ENCODE measurements at regions not wholly inside any gene's neighbourhood (a gene's known extent, or its start where the extent isn't known, plus 50 kb on each side); places are given as distances from the start of the nearest gene placed in this dataset.
"Not testable (repeated sequence)": the region's sequence is repeated elsewhere in the genome, so short reads cannot be mapped to it uniquely, and the experiment has no call there.

DNA sequence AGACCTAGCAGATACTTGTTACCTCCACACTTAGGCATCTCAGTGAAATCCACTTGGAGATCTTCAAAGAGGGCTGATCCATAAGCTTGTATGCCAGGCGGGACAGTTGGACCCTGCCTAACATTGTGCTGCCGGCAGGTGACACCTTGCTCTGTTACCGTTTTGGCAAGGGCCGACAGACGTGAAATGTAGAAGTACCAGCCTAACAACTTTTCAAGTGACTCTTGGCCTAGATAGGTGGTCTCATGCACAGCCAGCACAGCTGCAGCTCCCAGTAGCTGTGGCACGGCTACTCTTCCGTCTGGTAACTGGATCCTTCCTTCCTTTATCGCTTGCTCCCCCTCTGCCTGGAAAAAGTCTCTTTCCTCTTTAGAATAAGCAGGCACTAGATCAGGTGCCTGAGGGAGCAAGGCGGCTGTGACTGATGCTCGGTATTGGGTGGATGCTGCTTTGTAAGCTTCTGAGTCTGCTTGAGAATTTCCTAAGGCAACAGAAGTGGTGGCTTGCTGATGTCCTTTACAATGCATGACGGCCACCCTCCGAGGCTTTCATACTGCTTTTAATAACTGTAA is 713.5 kb downstream of the AMY1C start:
- DNase-seq (ENCODE audit: low read depth) = no peak

DNA sequence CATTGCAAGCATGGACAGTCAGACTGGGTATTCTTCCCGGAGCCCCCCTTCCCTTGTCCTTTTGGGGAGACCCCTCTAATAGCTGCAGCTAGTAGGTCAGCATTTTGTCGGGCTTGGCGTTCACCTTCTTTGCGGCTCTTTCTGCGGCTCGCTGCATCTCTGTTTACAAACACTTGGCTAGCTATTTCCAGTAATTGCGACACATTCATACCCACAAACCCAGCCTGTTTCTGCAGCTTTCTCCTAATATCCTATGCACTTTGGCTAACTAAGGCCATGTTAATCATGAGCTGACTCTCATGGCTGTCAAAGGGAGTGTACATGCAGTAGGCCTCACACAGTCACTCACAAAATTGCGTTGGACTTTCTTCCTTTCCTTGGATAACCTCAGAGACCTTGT is 716.4 kb downstream of the AMY1C start:
- no peak for DNase-seq (ENCODE audit: low read depth)

DNA sequence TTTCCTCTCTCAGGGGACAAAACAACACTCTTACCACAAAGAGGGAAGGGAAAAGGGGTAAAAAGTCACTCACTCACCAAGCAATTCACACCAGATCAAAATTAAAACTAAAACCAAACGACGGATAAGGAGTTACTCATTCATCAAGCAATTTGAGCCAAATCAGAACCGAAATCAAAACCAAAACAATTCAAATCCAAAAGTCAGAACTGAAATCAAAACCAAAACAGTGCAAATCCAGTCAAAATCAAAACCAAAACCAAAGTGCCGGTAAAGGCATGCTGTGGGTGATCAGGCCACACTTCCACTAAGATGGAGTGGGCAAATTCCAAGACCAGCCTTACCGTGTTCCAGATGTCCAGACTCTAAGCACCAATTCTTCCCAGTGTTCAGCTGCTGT is 717.9 kb downstream of the AMY1C start:
- no peak for DNase-seq (ENCODE audit: low read depth)

DNA sequence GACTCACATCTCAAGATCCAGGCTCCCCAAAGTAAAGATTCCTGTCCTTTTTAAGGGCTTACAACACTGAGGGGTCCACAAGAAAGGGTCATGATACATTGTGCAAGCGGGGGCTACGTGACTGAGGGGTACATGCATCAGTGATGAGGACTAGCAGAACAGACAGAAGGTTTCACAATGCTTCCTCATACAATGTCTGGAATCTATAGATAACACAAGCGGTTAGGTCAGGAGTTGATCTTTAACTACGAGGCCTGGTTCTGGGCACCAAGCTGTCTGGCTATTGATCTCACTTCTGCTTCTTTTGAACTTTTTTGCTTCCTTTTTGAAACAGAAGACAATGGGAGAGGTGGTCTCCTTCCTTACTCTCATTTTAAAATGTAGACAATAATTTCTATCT is 718.6 kb downstream of the AMY1C start:
- no peak for DNase-seq (ENCODE audit: low read depth)

DNA sequence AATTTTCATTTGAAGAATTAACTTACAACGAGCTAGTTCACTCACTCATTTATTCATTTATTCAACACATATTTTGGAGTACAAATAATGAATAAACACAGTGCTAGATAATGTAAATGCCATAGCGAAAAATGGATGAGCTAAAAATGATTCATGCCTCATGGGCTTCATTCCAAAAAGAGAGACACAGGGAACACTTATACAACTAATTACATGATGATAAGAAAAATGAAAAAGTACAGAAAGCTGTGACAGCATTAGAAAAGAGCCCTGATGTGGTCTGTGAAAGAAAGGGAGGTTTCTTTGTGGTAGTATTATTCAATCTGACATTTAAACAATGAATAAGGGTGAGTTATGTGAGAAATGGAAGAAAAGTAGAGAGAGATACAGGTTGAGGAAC is 726.4 kb downstream of the AMY1C start:
- no peak for DNase-seq (ENCODE audit: low read depth)

DNA sequence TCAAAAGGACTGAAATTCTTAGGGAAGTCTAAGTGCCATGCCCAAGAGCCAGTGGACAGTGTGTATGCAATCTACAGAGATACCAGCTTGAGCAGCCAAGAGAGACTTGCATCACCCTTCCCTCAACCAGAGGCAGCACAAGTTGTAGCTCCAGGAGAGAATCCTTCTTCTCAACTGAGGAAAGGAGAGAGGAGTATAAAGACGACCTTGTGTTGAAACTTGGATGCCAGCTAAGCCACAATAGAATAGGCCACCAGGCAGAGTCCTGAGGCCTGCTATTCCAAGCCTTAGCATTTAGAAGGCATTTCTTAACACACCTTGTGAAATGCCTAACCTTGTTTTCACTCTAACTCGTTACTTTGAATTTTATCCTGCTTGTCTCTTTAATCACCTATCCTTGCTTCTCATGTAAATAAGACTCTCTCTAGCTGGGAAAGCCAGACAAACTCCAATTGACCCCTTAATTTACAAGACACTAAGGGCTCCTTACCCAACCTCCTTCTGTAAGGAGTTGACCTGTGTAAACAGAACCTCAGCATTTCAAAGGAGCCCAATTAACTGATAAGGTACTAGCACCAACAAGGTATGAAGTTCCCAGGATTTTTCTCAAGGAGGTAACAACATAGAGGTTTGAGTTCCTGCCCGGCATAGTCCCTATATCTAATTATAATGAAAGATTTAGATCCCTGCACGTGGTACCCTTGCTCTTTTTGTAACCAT is 738.8 kb downstream of the AMY1C start:
- no peak for DNase-seq (ENCODE audit: low read depth)

DNA sequence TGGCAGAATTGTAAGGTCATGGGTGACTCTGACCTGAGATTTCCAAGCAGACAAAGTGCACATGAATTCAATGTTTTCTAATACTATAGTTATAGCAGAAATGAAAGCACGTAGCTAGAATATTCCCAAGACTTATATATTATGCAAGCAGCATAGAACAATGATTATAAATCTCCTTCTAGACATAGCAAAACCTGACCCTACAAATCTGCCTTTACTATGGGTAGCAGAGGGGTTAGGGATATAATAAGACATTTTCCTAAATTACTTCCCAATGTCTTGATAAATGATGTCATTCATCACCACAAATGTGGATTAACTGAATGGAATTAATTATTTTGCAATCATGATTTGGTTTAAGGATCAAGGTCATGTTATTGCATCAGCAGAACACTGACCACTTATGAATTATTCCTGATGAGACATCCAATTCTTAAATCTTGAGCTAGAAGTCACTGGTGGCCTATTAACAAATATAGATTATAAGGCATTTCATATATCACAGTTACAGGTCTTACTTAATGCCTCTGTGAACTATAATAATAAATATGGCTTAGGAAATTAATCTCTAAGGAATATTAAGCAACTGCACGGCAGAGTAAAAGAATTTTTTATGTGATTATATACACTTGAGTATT is 776.6 kb downstream of the AMY1C start:
- no peak for DNase-seq (ENCODE audit: low read depth)

DNA sequence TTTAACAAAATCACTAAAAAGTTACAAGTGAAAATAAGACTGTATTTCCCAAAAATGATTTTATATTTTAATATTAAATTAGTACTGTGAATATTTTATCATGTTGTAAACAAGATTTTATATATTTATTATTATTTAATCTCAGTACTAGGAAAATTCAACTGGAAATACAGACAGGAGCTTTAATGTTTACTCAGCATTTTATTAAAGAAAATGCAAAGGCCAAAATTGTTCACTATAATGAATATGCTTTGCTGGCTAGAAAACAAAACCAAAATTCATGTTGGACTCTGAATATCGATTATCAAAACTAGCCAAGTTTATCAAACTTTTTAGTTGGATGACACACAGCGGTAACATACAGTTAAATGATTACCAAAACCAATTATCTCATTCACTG is 782.3 kb downstream of the AMY1C start:
- no peak for DNase-seq (ENCODE audit: low read depth)

DNA sequence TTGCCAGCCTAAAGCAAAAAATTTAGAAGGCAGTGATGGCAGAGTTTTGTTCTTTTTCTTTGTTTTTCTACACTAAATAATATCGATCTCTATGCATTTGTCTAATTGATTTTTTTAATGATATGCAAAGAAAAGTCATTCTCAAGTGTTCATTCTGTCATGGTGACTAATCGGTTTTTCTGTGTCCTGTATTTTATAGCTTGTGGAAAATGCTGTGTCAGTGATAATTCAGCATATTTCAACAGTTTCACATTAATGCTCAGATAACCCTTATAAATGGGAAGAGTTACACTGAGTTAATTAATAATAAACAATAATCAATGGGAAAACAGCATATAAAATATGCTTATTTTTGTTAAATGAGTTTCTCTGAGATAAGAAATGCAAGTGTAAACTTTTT is 824.9 kb downstream of the AMY1C start:
- DNase-seq (ENCODE audit: low read depth) = no peak

DNA sequence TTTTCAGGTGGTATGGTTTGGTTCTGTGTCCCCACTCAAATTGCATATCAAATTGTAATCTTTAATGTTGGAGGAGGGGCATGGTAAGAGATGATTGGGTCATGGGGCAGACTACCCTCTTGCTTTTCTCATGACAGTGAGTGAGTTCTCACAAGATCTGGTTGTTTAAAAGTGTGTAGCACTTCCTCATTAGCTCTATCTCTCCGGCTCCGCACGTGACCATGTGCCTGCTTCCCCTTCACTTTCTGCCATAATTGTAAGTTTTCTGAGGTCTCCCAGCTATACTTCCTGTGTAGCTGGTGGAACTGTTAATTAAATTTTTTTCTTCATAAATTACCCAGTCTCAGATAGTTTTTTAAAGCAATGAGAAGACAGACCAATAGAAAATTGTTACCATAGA is 843.2 kb downstream of the AMY1C start:
- DNase-seq (ENCODE audit: low read depth) = no peak

DNA sequence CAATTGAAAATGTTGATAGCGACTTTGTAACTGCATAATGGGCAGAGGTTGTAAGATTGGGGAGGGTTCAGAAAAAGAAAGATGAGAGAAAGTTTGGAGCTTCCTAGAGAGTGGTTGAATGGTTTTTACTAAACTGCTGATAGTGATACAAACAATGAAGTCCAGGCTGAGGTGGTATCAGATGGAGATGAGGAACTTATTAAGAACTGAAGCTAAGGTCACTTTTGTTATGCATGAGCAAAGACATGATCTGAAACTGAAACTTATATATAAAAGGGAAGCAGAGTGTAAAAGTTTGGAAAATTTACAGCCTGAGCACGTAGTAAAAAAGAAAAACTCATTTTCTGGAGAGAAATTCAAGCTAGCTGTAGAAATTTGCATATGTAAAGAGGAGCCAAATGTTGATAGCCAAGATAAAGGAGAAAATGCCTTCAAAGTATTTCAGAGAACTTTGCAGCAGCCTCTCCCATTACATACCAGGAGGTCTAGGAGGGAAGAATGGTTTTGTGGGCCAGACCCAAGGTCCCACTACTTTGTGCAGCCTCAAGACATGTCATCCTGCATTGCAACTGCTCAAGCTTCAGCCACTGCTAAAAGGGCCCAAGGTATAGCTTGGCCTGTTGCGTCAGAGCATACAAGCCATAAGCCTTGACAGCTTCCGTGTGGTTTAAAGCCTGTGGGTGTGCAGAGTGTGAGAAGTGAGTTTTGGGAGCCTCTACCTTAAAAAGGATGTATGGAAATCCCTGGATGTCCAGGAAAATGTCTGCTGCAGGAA is 843.9 kb downstream of the AMY1C start:
- no peak for DNase-seq (ENCODE audit: low read depth)

DNA sequence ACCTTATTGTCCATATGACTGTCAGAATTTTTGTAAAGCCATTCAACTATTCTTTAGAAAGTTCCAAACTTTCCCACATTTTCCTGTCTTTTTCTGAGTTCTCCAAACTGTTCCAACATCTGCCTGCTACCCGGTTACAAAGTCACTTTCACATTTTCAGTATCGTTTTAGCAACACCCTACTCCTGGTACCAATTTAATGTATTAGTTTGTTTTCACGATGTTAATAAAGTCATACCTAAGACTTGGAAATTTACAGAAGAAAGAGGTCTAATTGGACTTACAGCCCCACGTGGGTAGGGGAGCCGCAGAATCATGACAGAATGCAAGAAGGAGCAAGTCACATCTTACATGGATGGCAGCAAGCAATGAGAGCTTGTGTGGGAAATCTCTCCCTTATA is 867.8 kb downstream of the AMY1C start:
- DNase-seq (ENCODE audit: low read depth) = no peak

DNA sequence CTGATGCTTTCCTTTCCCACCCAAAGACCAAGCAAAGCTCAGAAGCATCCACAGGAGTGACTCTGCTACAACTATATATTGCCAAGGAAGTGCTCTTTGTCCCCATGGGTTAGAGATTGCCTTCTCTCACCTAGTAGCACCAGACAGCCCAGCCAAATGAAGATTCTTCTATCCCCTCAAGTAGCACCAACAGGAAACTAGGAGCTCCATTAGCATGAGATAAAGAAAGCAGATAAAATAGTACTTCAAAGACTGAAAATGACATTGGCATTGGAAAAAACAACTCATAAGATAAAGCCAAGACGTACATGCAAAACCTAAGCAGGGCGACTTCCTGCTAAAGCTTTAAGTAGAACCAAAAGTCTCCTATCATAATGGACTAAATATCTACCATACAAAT is 871.5 kb downstream of the AMY1C start:
- no peak for DNase-seq (ENCODE audit: low read depth)

DNA sequence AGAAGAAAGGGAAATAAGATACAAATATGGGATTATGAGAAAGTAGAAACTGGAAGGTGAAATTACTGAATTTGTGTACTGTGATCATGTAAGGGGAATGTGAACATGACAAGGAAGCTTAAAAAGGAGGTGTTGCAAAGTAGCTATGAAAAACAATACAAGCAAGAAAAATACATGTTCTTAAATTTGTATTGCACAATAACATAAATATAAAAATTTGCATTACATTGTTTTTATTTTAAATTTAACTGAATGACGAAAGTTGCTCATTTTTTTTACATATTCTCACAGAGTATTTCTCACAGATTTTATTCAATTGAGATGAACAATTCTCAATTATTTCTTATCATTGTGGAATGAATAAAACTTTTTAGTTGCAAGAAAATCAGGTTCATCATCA is 874.8 kb downstream of the AMY1C start:
- DNase-seq (ENCODE audit: low read depth) = no peak

DNA sequence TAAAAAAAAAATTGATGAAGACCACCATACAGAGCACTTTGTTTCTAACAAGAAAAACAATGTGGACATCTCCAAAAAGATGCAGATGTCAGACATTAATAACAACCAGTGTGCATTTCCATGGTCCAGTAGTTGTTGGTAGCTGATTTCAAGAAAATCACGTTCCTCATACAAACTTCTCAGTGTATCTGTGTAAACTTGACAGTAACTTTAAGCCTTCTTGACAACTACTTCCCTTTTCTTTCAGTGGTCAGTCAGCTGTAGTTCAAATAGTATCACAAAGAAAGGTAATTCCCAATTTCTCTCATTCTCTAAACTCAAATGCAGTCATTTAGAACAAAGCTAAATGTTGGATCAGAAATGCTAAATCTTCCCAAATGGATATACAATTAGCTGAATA is 879.9 kb downstream of the AMY1C start:
- DNase-seq (ENCODE audit: low read depth) = no peak

DNA sequence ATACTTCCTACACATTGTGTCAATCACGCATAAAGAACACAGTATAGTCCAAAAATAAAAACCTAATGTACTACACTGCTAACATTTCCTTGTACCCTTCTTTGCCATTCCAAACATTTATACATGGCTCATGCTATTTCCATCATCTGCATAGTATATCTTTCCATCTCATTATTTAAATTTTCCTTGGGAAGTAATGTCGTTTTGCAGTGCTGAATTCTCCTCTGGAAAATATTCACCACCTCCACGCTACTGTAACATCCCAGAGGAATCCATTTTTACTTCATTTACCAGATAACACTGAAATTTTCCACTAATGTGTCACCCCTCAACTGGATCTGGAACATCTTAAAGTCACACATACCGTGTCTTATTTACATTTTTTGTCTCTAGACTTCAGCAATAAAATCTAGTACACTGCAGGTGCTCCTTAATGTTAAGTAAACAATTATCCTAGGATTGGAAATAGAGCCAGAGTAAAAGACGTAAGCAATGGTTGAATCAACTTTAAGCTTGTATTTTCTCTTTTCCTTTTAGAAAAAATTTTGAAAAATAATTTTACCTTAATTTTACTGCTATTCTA is 881.0 kb downstream of the AMY1C start:
- DNase-seq (ENCODE audit: low read depth) = no peak

DNA sequence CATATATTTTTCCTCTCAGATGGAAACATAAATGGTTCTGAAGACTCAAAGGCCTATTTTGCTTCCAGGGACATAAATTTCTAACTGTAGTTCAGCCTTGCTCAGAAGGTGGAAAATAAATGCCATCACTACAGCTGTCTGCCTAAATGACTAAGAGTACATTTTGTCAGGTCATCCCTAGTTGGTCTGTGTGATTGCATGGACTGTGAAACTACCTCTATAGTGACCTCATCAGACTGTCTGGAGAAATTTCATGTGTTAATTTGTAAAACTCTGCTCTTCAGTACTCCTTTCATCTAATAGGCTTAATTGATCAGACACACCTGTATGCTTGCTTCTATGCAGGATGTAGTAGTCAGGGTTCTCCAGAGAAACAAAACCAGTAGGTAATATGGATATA is 886.9 kb downstream of the AMY1C start:
- DNase-seq (ENCODE audit: low read depth) = no peak

DNA sequence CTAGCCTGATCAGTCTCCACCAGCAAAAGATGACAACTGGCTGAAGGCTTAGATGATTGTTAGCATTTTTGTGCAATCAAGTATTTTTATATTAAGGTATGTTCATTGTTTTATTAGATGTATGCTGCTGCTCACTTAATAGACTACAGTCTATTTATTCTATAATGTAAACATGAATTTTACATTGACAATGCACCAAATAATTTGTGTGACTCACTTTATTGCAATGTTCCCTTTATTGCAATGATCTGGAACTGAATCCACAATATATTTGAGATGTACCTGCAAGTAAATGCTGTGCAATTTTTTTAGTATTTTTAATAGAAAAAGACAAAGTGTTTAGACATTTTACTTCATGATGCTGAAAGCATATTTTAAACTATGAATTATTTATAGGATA is 896.5 kb downstream of the AMY1C start:
- no peak for DNase-seq (ENCODE audit: low read depth)

DNA sequence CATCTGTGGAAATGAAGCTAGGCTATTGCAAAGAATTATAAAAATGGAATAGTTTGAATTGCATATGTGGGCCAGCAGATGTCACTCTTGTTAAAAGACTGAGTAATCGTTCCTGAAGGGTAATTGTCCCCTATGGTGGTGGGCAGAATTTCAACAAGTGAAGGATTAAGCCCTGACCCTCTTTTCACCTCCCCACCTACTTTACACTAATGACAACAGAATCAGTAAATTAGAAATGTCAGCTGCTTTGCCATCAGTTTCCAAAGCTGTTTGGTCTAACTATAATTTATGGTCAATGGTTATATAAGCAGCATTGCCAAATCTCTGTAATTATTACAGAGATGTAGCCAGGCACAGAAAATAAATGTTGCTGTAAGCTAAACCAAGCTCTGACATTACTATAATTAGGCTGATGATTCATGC is 898.6 kb downstream of the AMY1C start:
- no peak for DNase-seq (ENCODE audit: low read depth)

DNA sequence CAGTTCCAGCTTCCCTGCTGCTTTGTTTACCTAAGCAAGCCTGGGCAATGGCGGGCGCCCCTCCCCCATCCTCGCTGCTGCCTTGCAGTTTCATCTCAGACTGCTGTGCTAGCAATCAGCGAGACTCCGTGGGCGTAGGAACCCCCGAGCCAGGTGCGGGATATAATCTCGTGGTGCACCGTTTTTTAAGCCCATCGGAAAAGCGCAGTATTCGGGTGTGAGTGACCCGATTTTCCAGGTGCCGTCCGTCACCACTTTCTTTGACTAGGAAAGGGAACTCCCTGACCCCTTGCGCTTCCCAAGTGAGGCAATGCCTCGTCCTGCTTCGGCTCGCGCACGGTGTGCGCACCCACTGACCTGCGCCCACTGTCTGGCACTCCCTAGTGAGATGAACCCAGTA is 914.7 kb downstream of the AMY1C start:
- not testable (repeated sequence) for DNase-seq (ENCODE audit: low read depth)

DNA sequence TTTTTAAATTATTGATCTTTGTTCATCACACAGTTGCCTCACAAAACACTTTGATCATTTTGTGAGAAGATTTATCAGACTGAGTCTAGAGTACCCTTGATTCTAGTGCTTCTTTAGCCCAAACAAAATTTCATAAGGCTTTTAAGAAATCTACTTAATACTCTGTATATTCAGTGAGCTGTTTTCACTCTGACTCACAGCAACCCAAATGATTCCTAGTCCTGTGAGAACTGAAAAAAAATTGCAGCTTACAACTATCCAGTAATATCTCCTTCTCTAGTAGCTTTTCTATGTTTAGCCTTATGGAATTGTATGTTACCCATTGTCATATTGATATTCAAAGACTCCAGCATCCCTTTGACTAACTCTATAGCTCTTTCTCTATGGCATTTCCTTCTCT is 915.6 kb downstream of the AMY1C start:
- no peak for DNase-seq (ENCODE audit: low read depth)

DNA sequence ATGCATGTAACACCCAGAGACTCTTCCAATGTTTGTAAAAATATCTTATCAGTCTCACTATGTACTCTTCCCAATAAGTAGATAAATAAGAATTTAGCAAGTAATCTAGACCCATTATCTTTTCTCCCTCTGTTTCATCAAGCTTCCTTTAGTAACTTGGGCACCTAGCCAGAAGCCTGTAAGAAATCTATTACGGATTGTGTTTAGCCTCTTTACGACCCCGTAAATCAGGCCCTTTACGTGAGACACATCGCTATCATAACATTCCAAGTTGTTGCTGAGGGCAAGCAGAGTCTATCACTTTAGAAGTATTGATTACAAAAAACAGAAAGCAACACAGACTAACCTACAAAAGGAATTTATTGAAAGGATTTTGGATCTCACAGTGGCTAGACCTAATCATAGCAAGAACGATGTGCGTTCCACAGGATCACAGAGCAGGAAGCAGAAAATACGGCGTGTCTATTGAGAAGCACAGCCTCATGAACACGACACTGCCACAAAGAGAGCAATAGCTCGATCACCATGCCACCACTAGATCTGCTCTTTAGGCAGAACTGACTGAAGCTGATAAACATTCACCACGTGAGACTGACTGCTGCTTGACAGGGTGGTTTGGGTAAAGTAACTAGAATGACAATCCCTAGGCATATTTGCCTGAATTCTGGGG is 922.1 kb downstream of the AMY1C start:
- DNase-seq (ENCODE audit: low read depth) = no peak

Data from HS-27A (cell line).